ENCODE measurements at regions not wholly inside any gene's neighbourhood (a gene's known extent, or its start where the extent isn't known, plus 50 kb on each side); places are given as distances from the start of the nearest gene placed in this dataset.

DNA sequence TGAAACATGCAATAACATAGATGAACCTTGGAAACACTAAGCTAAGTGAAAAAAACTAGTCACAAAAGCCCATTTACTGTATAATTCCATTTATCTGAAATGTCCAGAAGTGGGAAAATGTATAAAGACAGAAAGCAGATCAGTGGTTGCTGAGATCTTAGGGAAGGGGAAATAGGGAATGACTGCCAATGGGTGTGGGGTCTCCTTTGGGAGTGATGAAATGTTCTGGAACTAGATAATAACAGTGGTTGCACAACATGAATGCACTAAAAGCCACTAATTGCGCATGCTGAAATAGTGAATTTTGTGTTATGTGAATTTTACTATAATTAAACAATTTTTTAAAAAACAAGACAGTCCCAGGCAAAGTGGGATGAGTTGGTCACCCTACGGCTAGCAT lies 472.8 kb downstream of the CCDC171 start:
- no peak for ATAC-seq
- Mint-ChIP-seq H3K9me3 (peaks cover 6% of the 10 kb centered on the region), H3K4me1 (no peaks in the 10 kb centered on the region), H3K4me3 (no peak overlapping the region), H3K27ac (no peak overlapping the region), H3K36me3 (no peaks in the 10 kb centered on the region)
- no peak for DNase-seq (ENCODE audit: low spot score in 2 of 2)

DNA sequence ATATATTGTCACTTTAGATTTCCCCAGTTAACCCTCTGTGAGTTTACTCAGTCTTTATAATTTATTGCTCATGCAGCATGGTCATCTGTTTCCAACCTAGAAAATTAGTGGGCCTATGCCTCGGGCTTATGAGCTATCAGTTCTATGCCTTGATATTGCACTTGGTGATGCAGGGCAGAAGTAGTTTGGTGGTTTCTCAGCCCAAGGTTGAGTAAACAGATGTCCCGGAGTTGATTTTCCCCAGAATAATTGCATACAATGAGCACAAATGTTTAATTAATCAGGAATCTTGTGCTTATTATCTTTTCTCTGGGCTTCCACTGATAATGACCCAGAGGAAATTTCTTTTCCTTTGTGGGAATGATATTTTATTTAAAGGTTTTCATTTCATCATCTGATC lies 474.0 kb downstream of the CCDC171 start:
- no peak for DNase-seq (ENCODE audit: low spot score in 2 of 2)
- no peak overlapping the region for H3K27ac Mint-ChIP-seq

DNA sequence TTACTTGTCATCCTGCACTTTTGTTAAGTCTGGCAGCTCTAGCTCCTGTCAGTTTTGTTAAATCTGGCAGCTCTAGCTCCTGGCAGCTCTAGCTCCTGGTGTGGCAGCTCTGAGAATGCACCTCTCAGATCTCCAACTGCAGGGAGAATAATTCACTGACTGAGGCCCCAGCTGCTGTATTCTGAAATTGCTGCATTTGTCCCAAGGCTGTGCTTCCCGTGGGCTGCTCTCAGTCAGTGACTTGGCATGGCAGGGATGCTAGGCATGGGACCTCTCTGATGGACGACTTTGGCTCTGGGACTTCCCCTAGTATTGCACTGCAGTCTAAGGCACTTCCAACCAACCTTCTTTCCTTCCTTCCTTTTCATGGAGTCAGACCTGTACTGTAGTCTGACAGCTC lies 475.7 kb downstream of the CCDC171 start:
- H3K4me1 Mint-ChIP-seq, result no peaks in the 10 kb centered on the region
- no peak for DNase-seq (ENCODE audit: low spot score in 2 of 2)
- no peak overlapping the region for H3K4me3 Mint-ChIP-seq
- no peak for ATAC-seq
- no peaks in the 10 kb centered on the region for H3K36me3 Mint-ChIP-seq
- H3K9me3 Mint-ChIP-seq, result peaks cover 12% of the 10 kb centered on the region
- no peak overlapping the region for H3K27ac Mint-ChIP-seq

More for the DNA sequence above, 474.0 kb downstream of the CCDC171 start:
- no peaks in the 10 kb centered on the region for H3K36me3 Mint-ChIP-seq
- ATAC-seq, result no peak
- peaks cover 8% of the 10 kb centered on the region for H3K9me3 Mint-ChIP-seq
- H3K4me3 Mint-ChIP-seq, result no peak overlapping the region
- H3K4me1 Mint-ChIP-seq, result no peaks in the 10 kb centered on the region

DNA sequence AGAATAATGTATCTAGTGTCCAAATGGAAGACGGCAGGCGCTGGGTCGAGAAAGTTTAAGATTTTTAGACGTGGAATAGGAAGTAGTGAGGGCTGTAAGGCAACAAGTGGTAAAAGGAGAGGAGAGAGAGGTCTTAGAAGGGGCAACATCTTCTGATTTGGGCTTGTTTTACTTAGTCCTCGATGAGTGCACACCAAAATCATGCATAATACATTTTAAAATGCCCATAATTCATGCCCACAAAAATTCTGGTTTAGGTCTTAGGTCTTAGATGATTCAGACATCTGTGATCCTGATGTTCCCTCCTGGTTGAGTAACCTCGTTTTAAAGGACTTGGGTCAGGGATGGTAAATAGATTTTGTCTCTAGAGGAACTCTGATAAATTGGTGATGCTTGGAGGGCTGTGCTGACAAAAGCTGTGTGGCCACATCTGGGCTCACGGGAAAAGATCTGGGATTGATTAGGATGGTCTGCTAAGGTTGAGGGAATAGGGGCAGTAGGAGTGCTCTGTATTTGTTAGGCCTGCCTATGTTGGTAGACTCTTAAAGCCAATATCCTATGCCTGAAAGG lies 476.3 kb downstream of the CCDC171 start:
- Mint-ChIP-seq H3K9me3 (peaks cover 12% of the 10 kb centered on the region), H3K4me1 (no peaks in the 10 kb centered on the region), H3K36me3 (no peaks in the 10 kb centered on the region), H3K27ac (no peak overlapping the region), H3K4me3 (no peak overlapping the region)
- DNase-seq (ENCODE audit: low spot score in 2 of 2), result no peak
- ATAC-seq, result no peak

DNA sequence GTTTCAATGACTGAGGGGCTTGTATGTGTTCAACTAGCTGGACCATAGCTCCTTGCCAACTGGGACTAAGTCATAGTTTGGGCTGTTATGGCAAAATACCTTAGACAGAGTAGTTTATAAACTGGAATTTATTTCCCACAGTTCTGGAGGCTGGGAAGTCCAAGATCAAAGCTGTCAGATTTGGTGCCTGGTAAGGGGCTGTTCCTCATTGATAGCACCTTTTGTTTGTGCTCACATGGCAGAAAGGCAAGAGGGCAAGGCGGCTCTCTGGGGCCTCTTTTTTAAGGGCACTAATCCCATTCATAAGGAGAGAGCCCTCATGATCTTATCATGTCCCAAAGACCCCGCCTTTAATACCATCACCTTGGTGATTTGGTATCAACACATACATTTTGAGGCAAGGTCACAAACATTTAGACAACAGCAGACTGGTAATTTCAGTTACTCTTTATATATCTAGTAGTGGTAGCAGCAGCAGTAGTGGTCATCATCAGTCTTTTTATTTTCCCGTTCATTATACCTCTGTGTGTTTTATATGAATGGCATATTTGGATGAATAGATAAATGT lies 477.0 kb downstream of the CCDC171 start:
- H3K4me3 Mint-ChIP-seq, result no peak overlapping the region
- no peaks in the 10 kb centered on the region for H3K4me1 Mint-ChIP-seq

DNA sequence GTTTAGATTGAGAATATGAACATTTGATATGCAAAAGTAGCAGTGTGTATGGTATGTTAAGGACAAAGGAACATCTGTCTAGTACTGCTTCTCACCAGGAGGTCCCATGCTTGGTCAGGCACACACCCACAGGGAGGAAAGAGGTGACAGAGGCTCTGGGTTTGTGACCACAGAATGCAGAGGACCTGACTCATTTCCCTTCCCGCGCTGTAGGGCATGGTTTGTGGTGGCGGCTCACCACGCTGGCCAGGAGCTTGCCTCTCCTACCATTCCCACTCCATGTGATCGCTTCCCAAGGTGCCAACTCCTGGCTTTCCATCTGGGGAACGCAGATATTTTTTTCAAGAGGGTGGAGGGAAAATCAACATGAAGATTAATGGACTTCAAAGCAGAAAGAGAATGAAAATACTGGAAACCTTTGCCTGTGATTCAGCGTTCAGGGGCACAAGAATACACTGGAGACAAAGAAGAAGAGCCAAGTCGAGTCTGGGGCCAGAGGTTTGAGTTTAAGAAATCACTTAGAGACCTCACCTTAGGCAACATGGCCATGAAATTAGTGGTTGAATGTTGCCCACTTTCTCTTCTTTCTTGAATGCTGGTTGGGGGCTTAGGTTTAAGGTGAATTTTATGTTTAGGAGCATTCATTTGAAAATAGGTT lies 477.8 kb downstream of the CCDC171 start:
- peak; percentile 53 for ATAC-seq
- peaks cover 12% of the 10 kb centered on the region for H3K9me3 Mint-ChIP-seq
- no peak for DNase-seq (ENCODE audit: low spot score in 2 of 2)
- no peak overlapping the region for H3K27ac Mint-ChIP-seq
- no peaks in the 10 kb centered on the region for H3K4me1 Mint-ChIP-seq
- H3K36me3 Mint-ChIP-seq, result no peaks in the 10 kb centered on the region
- no peak overlapping the region for H3K4me3 Mint-ChIP-seq

More for the DNA sequence above, 477.0 kb downstream of the CCDC171 start:
- ATAC-seq (no peak), DNase-seq (ENCODE audit: low spot score in 2 of 2) (no peak)
- Mint-ChIP-seq H3K36me3 (no peaks in the 10 kb centered on the region), H3K9me3 (peaks cover 12% of the 10 kb centered on the region), H3K27ac (no peak overlapping the region)

DNA sequence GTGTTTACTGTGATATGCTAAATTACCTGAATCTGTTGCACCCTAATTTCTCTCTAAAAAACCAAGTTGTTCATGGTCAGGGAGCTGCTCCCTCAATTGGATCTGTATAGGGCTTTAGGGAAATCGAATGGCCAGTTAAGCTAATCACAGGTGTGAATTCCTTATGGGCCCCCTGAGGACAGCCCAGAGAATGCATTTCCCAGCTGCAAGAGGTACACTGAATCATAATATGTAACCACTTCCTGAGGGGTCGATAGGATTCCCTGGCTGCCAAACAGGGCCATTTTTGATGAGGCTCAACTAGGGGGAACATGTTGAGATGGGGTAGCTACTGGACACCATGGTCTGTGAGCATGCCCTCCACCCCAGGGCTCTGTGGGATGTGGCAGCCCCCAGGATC lies 478.6 kb downstream of the CCDC171 start:
- Mint-ChIP-seq H3K4me3 (no peak overlapping the region), H3K9me3 (peaks cover 12% of the 10 kb centered on the region), H3K27ac (no peak overlapping the region), H3K36me3 (no peaks in the 10 kb centered on the region), H3K4me1 (no peaks in the 10 kb centered on the region)
- ATAC-seq (no peak), DNase-seq (ENCODE audit: low spot score in 2 of 2) (no peak)

DNA sequence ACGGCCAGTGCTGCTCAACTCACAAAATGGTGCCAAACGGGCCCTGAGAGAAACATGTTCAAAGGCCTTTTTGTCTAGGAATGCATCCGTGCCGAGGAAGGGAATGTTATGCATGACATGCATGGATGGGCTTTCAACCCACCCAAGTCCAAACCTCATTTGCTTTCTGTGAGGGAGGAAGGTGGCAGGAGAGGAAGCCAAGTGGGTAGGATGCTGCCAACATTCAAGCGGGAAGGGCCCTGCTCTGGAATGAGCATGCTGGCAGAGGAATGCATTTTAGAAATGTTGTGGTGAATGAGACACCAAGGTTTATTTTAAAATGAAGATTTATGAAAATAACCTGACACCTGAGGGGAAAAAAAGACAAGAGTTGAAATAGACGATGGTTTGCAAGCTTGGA lies 479.1 kb downstream of the CCDC171 start:
- H3K4me3 Mint-ChIP-seq, result no peak overlapping the region
- peaks cover 12% of the 10 kb centered on the region for H3K9me3 Mint-ChIP-seq
- DNase-seq (ENCODE audit: low spot score in 2 of 2) (no peak), ATAC-seq (no peak)
- H3K4me1 Mint-ChIP-seq, result no peaks in the 10 kb centered on the region
- no peak overlapping the region for H3K27ac Mint-ChIP-seq
- H3K36me3 Mint-ChIP-seq, result no peaks in the 10 kb centered on the region

DNA sequence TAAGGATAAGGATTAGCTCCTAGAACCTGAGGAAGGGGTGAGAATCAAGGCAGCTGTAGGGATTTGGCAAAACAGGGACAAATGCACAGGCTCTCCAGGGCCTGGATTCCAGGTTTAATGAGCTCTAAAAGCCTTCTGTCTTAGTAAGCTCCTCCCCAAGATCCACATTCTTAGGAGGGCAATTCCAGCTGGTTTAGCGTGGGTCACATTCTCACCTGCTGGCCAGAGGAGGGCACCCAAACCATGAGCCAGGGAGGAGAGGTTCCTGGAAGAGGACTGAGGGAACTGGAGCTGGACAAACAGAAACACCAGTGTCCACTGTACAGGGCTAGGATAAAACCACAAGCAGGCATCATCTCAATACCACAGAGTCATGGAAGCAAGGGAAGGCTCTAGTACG lies 480.0 kb downstream of the CCDC171 start:
- H3K4me1 Mint-ChIP-seq, result no peaks in the 10 kb centered on the region
- H3K9me3 Mint-ChIP-seq, result peaks cover 15% of the 10 kb centered on the region
- no peak for ATAC-seq
- H3K4me3 Mint-ChIP-seq, result no peak overlapping the region
- H3K36me3 Mint-ChIP-seq, result no peaks in the 10 kb centered on the region
- no peak overlapping the region for H3K27ac Mint-ChIP-seq
- no peak for DNase-seq (ENCODE audit: low spot score in 2 of 2)

DNA sequence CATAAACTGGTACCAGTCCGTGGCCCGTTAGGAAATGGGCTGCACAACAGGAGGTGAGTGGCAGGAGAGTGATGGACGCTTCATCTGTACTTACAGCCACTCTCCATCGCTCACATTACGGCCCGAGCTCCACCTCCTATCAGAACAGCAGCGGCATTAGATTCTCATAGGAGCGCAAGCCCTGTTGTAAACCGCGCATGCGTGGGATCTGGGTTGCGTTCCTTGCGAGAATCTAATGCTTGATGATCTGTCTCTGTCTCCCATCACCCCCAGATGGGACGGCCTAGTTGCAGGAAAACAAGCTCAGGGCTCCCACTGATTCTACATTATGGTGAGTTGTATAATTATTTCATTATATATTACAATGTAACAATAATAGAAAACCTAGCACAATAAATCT lies 480.4 kb downstream of the CCDC171 start:
- H3K36me3 Mint-ChIP-seq, result no peaks in the 10 kb centered on the region
- no peak for ATAC-seq
- no peak overlapping the region for H3K4me3 Mint-ChIP-seq
- no peak for DNase-seq (ENCODE audit: low spot score in 2 of 2)
- H3K27ac Mint-ChIP-seq, result no peak overlapping the region
- no peaks in the 10 kb centered on the region for H3K4me1 Mint-ChIP-seq
- H3K9me3 Mint-ChIP-seq, result peaks cover 17% of the 10 kb centered on the region

DNA sequence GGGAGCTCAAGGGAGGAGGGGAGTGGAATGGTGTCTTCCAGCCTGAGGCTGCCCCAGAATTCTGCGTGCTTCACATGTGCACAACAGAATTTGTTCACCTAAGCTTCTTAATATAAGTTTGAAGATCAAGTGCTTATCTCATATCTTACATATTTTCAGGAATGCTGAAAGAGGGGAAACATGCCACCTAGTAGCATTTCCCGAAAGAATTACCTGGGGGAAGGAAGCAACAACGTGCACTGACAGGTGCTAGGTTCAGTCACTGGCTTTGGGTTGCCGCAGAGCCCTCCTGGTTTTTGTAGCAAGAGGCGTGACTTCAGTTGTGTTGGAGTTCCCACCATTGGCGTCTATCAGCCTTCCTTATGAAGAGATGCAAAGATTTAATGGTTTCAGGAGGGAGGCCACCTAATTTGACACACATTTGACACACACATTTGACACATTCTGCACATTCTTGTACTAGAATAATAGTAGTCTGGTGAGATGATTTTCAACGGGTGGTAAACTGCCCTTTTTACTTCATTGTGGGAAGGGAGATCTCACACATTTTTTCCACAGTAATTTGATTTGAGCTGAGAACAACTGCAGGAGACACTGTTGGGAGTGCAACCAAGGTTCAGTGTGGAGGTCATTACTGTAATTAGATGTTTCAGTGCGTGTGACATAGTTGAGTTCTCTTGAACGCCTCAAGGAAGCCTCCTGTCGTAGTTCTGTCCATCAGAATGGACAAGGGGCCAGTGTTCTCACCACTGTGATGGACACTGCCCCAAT lies 481.3 kb downstream of the CCDC171 start:
- Mint-ChIP-seq H3K4me1 (no peaks in the 10 kb centered on the region), H3K27ac (no peak overlapping the region), H3K9me3 (peaks cover 17% of the 10 kb centered on the region), H3K4me3 (no peak overlapping the region), H3K36me3 (no peaks in the 10 kb centered on the region)
- ATAC-seq (no peak), DNase-seq (ENCODE audit: low spot score in 2 of 2) (no peak)

DNA sequence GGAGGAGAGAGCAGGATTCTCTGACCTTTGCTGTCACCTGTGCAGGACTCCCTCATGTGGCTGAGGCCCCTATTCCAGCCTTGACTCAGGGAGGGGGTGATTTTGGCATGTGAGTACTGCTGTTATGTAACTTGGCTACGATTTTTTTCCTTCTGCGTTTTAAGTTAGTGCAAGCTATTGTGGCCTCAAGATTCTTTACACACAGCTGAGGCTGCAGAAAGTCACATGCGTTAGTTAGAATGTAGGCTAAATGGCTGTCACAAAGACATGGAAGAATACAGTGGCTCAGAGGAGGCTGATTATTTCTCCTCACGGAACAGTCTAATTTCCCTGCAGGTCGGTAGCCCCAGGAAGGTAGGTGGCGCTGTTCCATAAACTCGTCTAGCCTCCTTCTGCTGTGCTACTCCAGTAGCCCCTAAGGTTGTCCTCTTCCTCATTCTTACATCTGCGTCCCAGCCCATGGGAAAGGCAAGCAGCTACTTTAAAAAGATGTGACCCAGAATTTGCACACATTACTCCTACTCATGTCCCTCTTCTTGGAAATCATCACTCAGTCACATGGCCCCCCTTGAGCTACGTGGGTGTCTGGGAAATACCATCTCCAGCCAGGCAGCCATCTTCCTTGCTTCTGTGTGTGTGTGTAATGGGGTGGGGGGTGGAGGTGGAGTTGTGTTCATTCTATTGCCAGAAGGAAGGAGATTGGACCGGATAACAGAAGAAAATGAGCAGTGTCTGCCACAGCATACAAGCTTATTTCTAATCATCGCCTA lies 486.6 kb downstream of the CCDC171 start:
- Mint-ChIP-seq H3K36me3 (no peaks in the 10 kb centered on the region), H3K4me3 (no peak overlapping the region), H3K4me1 (no peaks in the 10 kb centered on the region), H3K27ac (no peak overlapping the region), H3K9me3 (peaks cover 16% of the 10 kb centered on the region)
- ATAC-seq, result no peak
- DNase-seq (ENCODE audit: low spot score in 2 of 2), result no peak

DNA sequence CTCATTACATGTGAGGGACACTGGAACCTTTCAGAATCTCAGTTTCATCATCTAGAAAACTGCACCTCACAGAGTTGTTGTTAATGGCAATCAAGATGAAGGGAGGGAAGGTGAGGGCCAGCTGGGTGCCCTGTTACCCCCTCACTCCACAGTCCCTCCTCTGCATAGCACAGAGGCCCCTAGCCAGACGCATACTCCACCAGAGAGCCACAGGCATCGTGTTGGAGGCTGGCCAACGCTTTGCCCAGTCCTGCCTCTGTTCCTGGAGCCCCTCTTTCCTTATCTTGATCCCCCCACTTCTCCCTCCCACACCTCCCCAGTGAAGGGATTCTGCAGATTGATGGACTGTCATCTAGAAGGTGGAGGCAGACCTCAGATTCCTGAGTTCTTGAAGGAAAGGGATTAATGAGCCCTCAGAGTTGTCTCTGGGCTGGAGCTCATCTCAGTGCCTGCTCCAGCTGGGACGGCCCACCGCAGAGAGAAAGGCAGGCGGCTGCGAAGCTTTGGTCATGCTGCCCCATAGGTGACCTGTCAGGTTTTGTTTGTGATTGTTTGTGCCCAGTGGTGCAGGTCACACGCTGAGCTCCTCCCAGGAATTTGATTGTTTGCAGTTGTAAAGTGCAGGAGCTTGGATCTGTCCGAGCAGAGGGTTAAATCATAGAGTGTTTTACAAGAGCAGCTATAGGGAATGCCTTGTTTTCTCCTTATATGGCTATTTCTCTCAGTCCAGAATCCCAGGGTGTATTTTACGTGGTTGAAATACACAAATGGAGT lies 487.3 kb downstream of the CCDC171 start:
- H3K4me1 Mint-ChIP-seq, result no peaks in the 10 kb centered on the region
- H3K9me3 Mint-ChIP-seq, result peaks cover 20% of the 10 kb centered on the region
- no peaks in the 10 kb centered on the region for H3K36me3 Mint-ChIP-seq
- H3K27ac Mint-ChIP-seq, result no peak overlapping the region
- no peak overlapping the region for H3K4me3 Mint-ChIP-seq
- ATAC-seq (peak; percentile 8), DNase-seq (ENCODE audit: low spot score in 2 of 2) (no peak)

DNA sequence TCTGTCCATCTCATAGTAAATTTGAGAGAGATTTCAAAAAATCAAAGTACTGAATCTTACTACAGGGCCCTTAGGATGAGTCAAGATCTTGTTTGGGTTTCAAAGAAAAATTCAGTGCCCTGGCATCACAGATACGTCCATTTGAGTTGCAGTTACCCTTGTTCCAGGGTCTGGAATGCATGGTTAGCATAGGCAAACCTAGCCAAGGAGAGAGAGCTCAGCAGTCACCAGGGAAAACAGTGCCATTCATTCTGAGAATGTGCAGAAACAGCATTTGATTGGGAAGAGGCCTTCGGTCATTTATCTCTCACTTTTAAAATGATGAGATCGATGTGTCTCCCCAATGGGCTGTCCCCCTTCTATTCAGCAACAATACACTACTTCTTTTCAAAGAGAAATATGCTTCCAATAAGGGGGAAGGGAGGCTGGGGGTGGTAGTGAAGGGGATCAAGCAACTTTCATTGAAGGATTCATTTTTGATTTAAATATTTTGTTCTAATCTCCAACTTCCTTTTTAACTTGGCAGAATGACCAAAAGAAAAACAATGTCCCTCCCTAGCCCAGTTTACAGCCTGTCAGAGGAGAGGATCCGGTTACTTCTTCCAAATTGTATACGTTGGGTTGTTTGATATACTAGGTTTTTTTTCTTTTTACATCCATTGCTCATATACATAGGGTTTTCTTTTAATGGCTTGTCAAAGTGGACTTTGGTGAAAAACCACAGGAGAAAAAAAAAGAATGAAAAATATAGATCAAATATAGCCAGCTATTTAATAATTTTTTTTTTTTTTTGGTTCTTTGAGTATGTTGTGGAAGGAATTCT lies 491.1 kb downstream of the CCDC171 start:
- no peaks in the 10 kb centered on the region for H3K4me1 Mint-ChIP-seq
- H3K4me3 Mint-ChIP-seq, result no peak overlapping the region
- no peak overlapping the region for H3K27ac Mint-ChIP-seq
- no peak for DNase-seq (ENCODE audit: low spot score in 2 of 2)
- no peaks in the 10 kb centered on the region for H3K36me3 Mint-ChIP-seq
- peaks cover 19% of the 10 kb centered on the region for H3K9me3 Mint-ChIP-seq
- ATAC-seq, result no peak
